ENCODE measurements at regions not wholly inside any gene's neighbourhood (a gene's known extent, or its start where the extent isn't known, plus 50 kb on each side); places are given as distances from the start of the nearest gene placed in this dataset.

GRCh38 chr7:127501817-127502216 lies 83.6 kb downstream of the GCC1 start:
- intact Hi-C loops (cut with DNase I; ENCODE audit: low total_unique reads) = no loop called here
- no peak overlapping the region for H3K27ac ChIP-seq
- 89 to 96% (median 92%) methylated on average over 4 of the region's 4 CpGs for WGBS, 5 donors
- TF ChIP-seq CTCF (IDR thresholded peaks at IDR 0.05) (no peak), POLR2AphosphoS5 (IDR thresholded peaks at IDR 0.05) (no peak), POLR2A (IDR thresholded peaks at IDR 0.05) (no peak), EP300 (IDR thresholded peaks at IDR 0.05) (no peak)
- no peaks in the 10 kb centered on the region for H3K27me3 ChIP-seq
- no peaks in the 10 kb centered on the region for H3K4me1 ChIP-seq
- peaks cover 0 to 4% (median 0%) of the 10 kb centered on the region in 4 donors for H3K9me3 ChIP-seq
- no peak overlapping the region for H3K4me3 ChIP-seq
- H3K36me3 ChIP-seq = no peaks in the 10 kb centered on the region
- no peak for DNase-seq

DNA sequence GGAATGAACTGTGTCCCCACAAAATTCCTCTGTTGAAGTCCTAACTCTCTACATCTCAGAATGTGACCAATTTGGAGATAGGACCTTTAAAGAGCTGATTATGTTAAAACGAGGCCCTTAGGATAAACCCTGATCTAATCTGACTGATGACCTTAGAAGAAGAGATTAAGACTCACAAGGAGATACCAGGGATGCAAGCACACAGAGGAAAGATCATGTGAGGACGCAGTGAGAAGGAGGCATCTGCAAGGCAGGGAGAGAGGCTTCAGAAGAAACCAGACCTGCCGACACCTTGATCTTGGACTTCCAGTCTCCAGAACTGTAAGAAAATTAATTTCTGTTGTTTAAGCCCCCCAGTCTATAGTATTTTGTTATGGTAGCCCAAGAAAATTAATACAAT lies 94.9 kb upstream of the ZNF800 start:
- Histone ChIP-seq H3K36me3 (no peaks in the 10 kb centered on the region), H3K9me3 (no peaks in the 10 kb centered on the region), H3K27me3 (no peaks in the 10 kb centered on the region), H3K4me1 (peaks cover 0 to 14% (median 2%) of the 10 kb centered on the region in 4 donors), H3K4me3 (no peak overlapping the region), H3K27ac (no peak overlapping the region)
- TF ChIP-seq POLR2AphosphoS5 (IDR thresholded peaks at IDR 0.05) = no peak
- TF ChIP-seq POLR2A (IDR thresholded peaks at IDR 0.05) = no peak
- TF ChIP-seq EP300 (IDR thresholded peaks at IDR 0.05) = no peak
- TF ChIP-seq CTCF (IDR thresholded peaks at IDR 0.05) = no peak
- intact Hi-C loops (cut with DNase I; ENCODE audit: low total_unique reads) = no loop called here
- 61 to 76% (median 72%) methylated on average over 3 of the region's 3 CpGs for WGBS, 5 donors
- DNase-seq = no peak

- Histone ChIP-seq H3K36me3 (no peaks in the 10 kb centered on the region), H3K4me1 (peaks cover 0 to 14% (median 2%) of the 10 kb centered on the region in 4 donors), H3K27me3 (no peaks in the 10 kb centered on the region), H3K4me3 (no peak overlapping the region), H3K9me3 (no peaks in the 10 kb centered on the region), H3K27ac (no peak overlapping the region)
- peak in 1 of 2 donors; percentile 3 for DNase-seq
- intact Hi-C loops (cut with DNase I; ENCODE audit: low total_unique reads) = no loop called here
- WGBS, 5 donors = 59 to 78% (median 70%) methylated on average over 3 of the region's 3 CpGs
- TF ChIP-seq POLR2A (IDR thresholded peaks at IDR 0.05) (no peak), CTCF (IDR thresholded peaks at IDR 0.05) (no peak), POLR2AphosphoS5 (IDR thresholded peaks at IDR 0.05) (no peak)
These were observed 94.1 kb upstream of the ZNF800 start for GRCh38 chr7:127486654-127487053.

DNA sequence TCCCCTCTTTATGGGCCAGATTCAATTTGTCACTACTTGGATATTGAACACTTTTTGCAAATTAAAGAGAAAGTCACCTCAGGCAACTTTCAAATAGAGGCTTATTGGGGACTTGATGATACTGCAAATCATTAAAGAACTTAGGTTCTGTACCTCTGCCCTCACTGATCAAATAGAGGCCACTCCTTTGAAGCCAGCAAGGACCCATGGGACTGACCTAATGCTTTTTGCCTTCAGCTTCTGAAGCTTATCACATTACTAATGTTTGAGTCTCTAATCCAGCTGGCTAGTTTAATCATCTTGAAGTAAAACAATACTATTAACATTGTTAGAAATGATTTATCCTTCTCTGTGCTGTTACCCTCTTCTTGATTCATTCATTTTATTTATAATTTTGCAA lies 93.0 kb upstream of the ZNF800 start:
- no peak overlapping the region for H3K4me3 ChIP-seq
- TF ChIP-seq EP300 (IDR thresholded peaks at IDR 0.05) = no peak
- TF ChIP-seq CTCF (IDR thresholded peaks at IDR 0.05) = no peak
- TF ChIP-seq POLR2AphosphoS5 (IDR thresholded peaks at IDR 0.05) = no peak
- TF ChIP-seq POLR2A (IDR thresholded peaks at IDR 0.05) = no peak

More for the DNA sequence above, 93.0 kb upstream of the ZNF800 start:
- no peaks in the 10 kb centered on the region for H3K9me3 ChIP-seq
- no peak overlapping the region for H3K27ac ChIP-seq
- peak in 1 of 2 donors; percentile 41 for DNase-seq
- peaks cover 0 to 14% (median 2%) of the 10 kb centered on the region in 4 donors for H3K4me1 ChIP-seq
- no peaks in the 10 kb centered on the region for H3K36me3 ChIP-seq
- intact Hi-C loops (cut with DNase I; ENCODE audit: low total_unique reads) = no loop called here
- no peaks in the 10 kb centered on the region for H3K27me3 ChIP-seq

All from stomach (tissue), 8 donors.